GM18907 (cell line): ENCODE measurements at regions not wholly inside any gene's neighbourhood (a gene's known extent, or its start where the extent isn't known, plus 50 kb on each side); places are given as distances from the start of the nearest gene placed in this dataset.
A peak's percentile ranks its signal among the peaks of the same experiment; 100 is the strongest.

Experiments used
- ATAC-seq: cut with Tn5 transposase; IDR thresholded peaks from one replicate; pipeline ENCODE4 v1.9.1; 2021; ENCODE audit warnings: mild to moderate bottlenecking, moderate library complexity; ENCODE audit not compliant: unreplicated experiment

DNA sequence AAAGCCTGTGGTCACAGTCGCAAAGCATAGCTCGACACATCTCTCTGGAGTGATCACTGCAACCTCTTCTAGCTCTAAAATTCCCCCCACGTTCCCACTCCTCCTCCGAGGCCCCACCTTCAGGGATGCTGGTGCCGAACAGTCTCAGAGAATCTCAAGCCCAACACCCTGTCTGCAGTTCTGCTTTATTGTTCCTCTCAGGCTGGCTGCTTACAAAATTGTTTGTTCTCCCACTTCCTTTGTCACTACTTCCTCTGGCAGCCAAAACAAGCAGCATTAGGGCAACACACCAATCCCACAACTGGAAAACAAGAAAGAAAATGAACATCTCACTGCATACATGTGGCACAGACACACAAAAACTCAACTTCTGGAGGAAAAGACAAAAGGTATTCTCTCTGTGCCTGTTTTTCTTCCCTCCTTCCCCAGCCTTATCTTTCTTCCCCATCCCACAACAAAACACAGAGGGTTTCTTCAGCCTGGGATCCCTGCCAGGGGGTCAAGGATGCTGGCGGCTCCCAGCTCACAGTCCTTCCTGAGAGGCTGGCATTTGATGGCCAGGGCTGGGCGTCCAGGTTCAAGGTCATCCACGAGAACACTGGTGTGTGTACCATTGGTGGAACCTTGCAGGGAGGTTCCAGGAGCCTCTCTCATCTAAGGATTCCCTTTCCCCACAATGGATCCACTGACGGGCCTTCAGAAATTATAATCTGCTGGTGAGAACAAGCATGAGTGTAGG is 108.4 kb downstream of the TMCO5A start:
- ATAC-seq: no peak

GRCh38 chr15:38046257-38047051 is 112.0 kb downstream of the TMCO5A start:
- ATAC-seq: no peak

GRCh38 chr15:38048001-38048455 is 113.6 kb downstream of the TMCO5A start:
- peak; percentile 87 for ATAC-seq

DNA sequence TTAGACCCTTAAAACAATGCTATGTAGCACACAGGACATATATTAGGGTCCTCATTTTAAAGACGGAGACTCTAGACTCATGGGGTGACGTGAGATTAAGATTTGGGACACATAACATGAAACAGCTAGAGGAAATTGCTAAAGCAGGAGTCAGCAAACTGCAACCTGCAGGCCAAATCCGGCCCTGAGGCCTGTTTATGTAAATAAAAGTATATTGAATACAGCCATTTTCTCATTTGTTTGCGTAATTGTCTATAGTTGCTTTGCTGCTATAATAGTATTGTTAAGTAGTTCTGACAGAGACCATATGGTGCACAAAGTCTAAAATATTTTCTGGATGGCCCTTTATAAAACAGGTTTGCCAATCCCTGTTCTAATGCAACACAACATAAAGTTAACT is 115.5 kb downstream of the TMCO5A start:
- ATAC-seq: no peak

DNA sequence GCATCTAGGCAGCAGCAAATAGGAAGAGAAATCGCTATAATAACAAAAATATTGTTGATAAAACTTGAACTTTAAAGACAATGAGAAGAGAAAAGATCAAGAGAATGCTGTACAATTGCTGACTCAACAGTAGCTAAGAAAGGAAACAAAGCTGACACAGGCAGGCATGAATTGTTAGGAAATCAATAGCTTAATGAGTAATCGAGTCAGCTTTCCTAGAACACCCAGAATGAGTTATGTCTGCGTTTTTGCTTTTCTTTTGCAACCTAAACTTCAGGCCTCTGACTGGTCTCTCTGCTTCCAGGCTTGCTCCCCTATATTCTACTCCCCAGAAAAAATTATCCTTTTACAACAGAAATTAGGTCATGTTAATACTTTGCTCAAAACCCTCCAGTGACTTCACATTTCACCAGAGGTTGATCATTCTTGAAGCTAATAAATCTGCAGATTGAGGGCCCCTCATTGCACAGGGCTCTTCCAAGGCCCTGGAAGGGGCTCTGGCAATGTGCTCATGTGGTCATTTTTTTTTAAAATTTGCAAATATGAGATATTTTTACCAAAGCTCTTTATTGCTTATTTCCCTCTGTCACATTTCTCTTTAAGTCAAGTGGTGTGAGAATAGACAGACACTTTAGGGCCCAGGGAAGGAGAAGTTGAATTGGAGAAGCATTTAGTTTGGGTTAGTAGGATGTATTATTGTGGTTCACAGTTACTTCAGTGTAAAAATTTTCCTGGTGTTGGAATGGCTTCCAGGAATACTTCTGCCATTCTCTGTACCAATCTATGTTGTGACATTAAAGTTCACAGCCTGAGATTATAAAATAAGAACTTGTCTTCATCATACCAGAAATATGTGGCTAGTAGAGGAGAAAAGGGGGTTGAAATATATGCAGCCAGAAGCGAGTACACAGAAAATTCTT is 116.3 kb downstream of the TMCO5A start:
- ATAC-seq: no peak

DNA sequence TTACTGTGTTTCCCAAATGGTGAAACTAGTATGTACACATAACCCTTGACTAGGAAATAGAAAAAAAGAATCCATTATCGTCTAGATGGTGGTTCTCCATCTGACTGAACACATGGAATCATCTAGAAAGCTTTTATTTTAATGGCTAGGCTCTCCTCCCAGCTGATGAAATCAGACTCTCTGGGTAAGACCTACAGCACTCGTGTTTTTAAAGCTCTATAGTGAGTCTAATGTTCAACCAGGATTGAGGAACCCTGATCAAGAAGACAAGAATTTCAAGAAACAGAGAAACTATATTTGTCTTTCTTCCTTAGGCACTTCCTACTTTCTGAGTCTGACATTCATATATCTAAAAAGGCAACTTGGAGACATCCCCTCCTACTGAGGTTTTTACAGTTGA is 118.8 kb downstream of the TMCO5A start:
- no peak for ATAC-seq

- no peak for ATAC-seq
Observed at GRCh38 chr15:38053776-38054175, 119.3 kb downstream of the TMCO5A start.

- no peak for ATAC-seq
Observed at GRCh38 chr15:38054488-38054887, 120.0 kb downstream of the TMCO5A start.

GRCh38 chr15:38058596-38059075 is 124.2 kb downstream of the TMCO5A start:
- ATAC-seq: no peak

DNA sequence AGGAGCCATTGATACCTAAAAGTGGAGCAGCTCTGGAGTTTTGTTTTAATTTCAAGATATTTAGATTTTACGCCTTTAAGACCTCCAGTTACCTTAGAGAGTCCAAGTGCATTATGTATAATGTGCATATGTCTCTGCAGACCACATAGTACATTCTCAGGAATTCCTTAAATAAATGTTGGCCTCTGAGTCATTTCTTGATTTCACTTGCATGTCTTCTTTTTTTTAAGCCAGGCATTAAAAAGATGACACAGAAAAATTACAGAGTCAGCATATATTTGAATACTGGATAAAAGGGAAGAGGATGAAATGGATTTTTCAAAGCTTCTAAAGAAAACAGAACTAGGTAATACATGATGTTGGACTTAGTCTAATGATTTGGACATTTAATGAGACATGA is 125.2 kb downstream of the TMCO5A start:
- ATAC-seq: no peak

DNA sequence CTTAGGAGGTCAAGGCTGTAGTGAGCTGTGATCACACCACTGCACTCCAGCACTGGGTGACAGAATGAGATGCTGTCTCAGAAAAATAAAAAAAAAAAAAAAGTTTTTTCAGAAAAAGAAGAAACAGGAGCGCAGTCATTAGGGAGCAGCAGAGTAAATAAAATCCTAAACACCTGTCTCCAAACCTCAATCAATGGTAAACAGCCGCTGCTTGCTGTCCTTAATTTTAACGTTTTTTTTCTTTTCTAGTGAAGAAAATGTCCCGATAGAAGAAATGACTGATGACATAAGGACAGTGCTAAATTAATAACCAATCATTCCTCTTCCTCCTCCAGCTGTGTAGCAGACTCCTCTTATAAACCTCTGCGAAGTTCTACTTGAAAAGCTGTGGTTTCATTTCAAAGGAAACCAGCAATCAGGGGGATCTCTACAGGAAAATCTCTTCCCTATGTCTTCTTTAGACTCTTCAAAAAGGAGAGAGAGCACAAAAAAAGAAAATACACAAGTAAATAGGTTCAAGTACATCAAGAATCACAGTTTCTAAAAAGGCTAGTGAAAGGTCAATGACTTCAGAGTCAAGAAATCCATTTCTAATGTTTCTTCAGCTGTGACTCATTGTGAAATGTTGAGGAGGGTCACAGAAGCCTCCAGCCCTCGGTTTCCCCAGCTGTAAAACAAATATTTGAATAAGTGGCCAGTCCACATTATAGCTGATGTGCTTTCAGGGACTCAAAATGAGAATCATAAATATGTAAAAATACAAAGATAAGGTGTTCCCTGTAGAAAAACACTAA is 127.6 kb downstream of the TMCO5A start:
- ATAC-seq: no peak

- no peak for ATAC-seq
Observed at GRCh38 chr15:38062696-38063095, 128.3 kb downstream of the TMCO5A start.

DNA sequence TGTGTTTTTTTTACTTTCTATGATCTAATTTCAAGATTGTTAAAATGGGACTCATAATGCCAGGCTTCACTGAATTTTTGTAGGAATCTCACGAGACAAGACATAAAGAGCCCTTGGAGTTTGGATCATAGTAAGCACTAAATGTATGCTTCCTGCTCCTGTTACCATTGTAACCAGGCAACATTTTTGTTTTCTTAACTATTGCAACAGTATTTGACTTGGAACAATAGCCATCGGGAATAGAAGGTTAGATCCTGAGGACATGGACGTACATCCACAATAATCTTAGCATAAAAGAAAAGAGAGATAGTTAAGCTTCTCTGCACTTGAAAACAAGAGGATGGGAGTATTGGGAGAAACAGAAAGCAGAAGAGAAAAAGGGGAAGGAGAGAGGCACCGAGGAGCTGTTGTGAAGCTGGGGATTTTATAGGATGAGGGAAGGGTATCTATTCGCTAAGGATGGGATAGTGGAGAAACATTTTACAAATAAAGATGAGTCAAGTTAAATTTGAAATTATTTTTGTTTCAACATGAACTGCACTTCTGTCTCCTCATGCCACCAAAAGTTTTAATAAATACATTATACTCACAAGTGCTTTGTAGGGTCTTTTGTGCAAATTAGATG is 131.4 kb downstream of the TMCO5A start:
- ATAC-seq: no peak

- no peak for ATAC-seq
Observed at GRCh38 chr15:38066612-38067011, 132.2 kb downstream of the TMCO5A start.

DNA sequence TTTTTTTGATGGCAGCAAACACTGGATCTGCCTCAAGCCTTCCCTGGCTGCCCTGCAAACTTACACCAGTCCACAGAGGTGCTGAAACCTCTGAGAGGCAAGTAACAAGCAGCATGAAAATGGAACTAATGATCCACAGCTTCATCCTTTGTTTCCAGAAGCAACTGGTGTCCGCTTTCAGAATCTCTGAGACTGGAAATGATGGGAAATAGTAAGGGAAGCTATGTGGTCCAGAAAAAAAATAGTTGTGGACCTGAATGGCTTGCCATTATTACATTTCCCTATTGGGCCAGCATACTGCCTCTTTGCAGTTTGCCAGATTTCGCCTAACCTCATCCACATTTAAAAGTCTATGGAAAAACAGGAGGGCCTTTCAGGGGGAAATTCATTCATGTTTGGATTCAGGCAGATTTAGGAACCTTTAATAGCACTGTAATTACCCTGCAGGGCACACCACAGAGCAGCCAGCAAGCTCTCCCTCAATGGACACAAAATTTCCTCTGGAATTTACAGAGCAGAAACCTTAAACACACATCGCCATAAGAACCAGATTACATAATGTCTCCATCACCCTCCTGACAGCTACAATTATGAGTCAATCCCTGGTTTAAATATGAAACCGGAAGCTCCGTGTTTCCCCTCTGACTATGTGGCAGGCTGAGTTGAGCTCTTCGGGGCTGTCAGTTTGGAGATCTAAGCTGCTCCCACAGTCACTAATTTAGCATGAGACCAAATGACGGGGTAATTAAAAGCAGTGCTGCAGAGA is 134.4 kb downstream of the TMCO5A start:
- ATAC-seq: peak; percentile 84

- no peak for ATAC-seq
Observed at GRCh38 chr15:38069511-38070011, 135.1 kb downstream of the TMCO5A start.

DNA sequence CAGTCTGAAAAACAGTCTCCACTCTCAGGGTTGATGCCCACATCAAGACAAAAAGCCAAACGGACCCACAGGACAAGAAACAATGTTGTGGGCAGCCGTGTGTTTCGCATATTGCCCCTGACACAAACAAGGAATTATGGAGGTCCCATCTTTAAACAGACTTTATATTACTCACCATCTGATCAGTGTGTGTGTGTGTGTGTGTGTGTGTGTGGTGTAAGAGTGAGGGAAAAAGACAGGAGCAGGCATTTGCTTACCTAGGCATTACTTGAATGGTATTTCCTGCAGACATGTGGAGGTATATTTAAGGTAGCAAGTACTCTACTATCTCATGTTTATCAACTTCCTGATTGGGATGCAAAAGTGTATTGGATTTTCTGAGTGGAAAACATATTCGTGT is 136.3 kb downstream of the TMCO5A start:
- ATAC-seq: no peak

DNA sequence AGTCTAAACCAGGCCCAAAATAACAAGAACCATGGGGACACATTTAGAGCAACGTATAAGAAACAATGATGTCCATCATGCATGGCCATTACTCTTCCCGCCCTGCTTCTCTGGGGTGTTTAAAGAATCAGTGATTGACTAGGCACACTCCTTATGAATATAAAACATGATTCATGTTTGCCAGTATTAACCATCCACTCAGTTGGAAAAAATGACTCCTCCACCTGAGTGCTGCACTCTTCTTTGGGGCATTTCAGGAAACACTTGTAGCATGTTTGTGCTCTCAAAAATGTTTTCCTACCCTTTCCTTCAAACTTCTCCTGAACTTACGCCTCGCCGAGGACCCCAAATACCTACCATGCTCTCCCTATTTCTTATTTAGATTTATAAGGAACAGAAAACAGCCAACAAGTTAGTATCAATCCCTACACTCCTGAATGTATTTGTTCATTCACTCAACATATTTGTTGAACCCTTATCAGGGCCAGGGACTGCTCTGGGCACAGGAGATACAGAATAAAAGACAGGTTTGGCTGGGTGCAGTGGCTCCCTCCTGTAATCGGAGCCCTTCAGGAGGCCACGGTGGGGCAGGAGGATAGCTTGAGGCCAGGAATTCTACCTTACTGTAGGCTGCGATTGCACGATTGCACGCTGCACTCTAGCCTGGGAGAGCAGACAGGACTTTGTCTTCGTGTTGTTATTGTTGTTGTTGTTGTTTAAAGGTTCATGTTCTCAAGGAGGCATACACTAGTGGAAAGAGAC is 137.0 kb downstream of the TMCO5A start:
- ATAC-seq: no peak
